ENCODE measurements at regions not wholly inside any gene's neighbourhood (a gene's known extent, or its start where the extent isn't known, plus 50 kb on each side); places are given as distances from the start of the nearest gene placed in this dataset.

DNA sequence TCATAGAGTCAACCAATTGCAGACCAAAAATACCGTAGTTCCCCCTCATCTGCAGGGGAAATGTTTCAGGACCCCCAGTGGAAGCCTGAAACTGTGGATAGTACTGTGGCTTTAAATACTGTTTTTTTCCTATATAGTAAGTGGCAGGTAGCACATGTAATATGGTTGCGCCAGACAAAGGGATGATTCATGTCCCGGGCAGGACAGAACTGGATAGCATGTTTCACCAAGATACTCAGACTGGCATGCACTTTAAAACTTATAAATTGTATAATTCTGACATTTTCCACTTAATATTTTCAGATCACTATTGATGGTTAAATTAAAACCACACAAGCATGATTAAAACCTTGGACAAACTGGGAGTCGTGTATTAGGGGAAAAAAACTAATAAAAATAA, 276.3 kb upstream of the AGA start:
- Histone ChIP-seq H3K9me3 (no peaks in the 10 kb centered on the region), H3K27me3 (no peaks in the 10 kb centered on the region), H3K4me1 (no peaks in the 10 kb centered on the region), H3K4me3 (no peak overlapping the region), H3K27ac (no peak overlapping the region), H3K36me3 (no peaks in the 10 kb centered on the region)
- TF ChIP-seq, protein P1, sequence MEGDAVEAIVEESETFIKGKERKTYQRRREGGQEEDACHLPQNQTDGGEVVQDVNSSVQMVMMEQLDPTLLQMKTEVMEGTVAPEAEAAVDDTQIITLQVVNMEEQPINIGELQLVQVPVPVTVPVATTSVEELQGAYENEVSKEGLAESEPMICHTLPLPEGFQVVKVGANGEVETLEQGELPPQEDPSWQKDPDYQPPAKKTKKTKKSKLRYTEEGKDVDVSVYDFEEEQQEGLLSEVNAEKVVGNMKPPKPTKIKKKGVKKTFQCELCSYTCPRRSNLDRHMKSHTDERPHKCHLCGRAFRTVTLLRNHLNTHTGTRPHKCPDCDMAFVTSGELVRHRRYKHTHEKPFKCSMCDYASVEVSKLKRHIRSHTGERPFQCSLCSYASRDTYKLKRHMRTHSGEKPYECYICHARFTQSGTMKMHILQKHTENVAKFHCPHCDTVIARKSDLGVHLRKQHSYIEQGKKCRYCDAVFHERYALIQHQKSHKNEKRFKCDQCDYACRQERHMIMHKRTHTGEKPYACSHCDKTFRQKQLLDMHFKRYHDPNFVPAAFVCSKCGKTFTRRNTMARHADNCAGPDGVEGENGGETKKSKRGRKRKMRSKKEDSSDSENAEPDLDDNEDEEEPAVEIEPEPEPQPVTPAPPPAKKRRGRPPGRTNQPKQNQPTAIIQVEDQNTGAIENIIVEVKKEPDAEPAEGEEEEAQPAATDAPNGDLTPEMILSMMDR (IDR thresholded peaks at IDR 0.05), result no peak
- TF ChIP-seq POLR2A (IDR thresholded peaks at IDR 0.05) (no peak), POLR2AphosphoS5 (IDR thresholded peaks at IDR 0.05; ENCODE audit: insufficient read depth in 1 of 2, low read depth in 1 of 2) (no peak)
- intact Hi-C loops (cut with DNase I), result no loop called here
- DNase-seq (ENCODE audit: extremely low spot score in 2 of 2), result no peak

DNA sequence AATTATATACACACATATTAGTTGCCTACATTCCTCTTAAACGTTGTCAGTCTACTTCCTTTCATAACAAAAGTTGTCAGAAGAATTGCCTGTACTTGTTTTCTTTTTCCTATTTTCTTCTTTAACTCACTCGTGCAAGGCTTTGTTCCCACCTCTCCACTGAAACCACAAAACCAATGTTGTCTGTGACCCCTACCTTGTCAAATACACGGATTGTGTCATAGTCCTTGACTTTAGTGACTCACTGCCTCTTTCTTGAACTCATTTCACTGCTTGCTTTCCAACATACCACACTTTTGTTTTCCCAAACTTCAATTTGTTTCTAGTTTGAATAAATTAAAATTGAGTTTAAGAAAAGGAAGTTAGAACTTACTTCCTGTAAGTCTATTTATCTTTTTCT, 283.9 kb upstream of the AGA start:
- Histone ChIP-seq H3K27ac (no peak overlapping the region), H3K36me3 (no peaks in the 10 kb centered on the region), H3K27me3 (no peaks in the 10 kb centered on the region), H3K4me3 (no peak overlapping the region), H3K4me1 (no peaks in the 10 kb centered on the region), H3K9me3 (no peaks in the 10 kb centered on the region)
- intact Hi-C loops (cut with DNase I), result no loop called here
- no peak for DNase-seq (ENCODE audit: extremely low spot score in 2 of 2)
- TF ChIP-seq POLR2A (IDR thresholded peaks at IDR 0.05) (no peak), POLR2AphosphoS5 (IDR thresholded peaks at IDR 0.05; ENCODE audit: insufficient read depth in 1 of 2, low read depth in 1 of 2) (no peak)
- TF ChIP-seq, protein P1 (IDR thresholded peaks at IDR 0.05), result no peak

DNA sequence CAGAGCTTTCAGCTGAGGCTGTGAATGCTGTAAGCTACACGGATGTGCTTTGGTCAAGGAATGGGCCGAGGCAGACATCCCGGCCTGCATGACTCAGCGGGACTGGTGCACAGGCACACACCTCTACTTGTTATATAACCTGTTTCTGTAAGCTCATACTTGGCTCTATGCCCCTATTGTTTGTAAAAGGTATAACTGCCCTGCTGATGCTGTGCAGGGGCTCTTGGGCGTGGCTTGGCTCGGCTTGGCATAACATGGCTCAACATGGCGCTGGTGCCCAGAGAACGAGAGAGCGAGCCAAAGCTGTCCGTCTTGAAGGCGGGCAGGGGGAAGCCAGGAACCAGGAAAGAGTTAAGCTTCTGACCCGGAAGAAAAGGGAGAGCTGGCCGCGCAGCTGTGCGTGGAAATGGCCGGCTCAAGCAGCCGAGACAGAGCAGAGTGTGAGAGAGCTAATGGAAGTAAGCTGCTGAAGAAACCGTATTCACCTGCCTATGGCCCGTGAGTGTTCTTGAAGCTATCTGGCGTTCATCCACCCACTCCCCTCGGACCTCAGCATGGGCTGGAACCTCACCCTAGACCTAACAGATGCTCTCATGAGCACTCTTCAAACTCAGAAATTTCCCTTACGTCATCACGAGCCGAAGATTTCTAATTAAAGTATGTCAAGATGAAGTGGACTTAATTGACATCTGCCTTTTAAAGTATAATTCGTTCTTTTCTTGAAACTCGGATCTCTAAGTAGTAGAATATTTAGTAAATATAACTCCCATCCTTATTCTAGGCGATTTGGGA, 286.3 kb upstream of the AGA start:
- H3K9me3 ChIP-seq, result no peaks in the 10 kb centered on the region
- no peaks in the 10 kb centered on the region for H3K4me1 ChIP-seq
- no peak for DNase-seq (ENCODE audit: extremely low spot score in 2 of 2)
- no peak overlapping the region for H3K4me3 ChIP-seq
- no peak overlapping the region for H3K27ac ChIP-seq
- H3K27me3 ChIP-seq, result no peaks in the 10 kb centered on the region
- TF ChIP-seq POLR2AphosphoS5 (IDR thresholded peaks at IDR 0.05; ENCODE audit: insufficient read depth in 1 of 2, low read depth in 1 of 2) (no peak), POLR2A (IDR thresholded peaks at IDR 0.05) (no peak)
- TF ChIP-seq, protein P1 (IDR thresholded peaks at IDR 0.05), result no peak
- no peaks in the 10 kb centered on the region for H3K36me3 ChIP-seq
- intact Hi-C loops (cut with DNase I), result no loop called here

DNA sequence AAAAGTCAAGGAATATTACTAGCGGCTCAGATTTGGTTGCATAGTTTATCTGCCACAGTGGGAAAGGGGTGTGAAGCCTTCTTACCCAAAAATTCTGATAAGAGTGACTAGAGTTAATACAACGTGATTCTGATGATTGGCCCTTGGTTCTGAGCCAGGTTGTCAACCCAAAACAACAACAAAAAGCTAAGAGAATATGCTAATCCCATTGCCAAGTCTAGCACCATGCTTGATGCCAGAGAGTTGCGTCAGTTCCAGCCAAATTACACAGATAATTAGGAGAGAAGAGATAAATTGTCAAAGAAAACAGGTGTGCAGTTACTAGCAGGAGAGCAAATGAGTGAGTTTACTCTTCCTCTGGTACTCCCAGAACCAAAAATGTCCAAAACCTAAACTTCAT, 287.4 kb upstream of the AGA start:
- intact Hi-C loops (cut with DNase I), result no loop called here
- Histone ChIP-seq H3K4me3 (no peak overlapping the region), H3K27ac (no peak overlapping the region), H3K9me3 (no peaks in the 10 kb centered on the region), H3K4me1 (no peaks in the 10 kb centered on the region), H3K27me3 (no peaks in the 10 kb centered on the region), H3K36me3 (no peaks in the 10 kb centered on the region)
- no peak for DNase-seq (ENCODE audit: extremely low spot score in 2 of 2)
- TF ChIP-seq, protein P1 (IDR thresholded peaks at IDR 0.05), result no peak
- no peak for TF ChIP-seq POLR2AphosphoS5 (IDR thresholded peaks at IDR 0.05; ENCODE audit: insufficient read depth in 1 of 2, low read depth in 1 of 2)
- TF ChIP-seq POLR2A (IDR thresholded peaks at IDR 0.05), result no peak

DNA sequence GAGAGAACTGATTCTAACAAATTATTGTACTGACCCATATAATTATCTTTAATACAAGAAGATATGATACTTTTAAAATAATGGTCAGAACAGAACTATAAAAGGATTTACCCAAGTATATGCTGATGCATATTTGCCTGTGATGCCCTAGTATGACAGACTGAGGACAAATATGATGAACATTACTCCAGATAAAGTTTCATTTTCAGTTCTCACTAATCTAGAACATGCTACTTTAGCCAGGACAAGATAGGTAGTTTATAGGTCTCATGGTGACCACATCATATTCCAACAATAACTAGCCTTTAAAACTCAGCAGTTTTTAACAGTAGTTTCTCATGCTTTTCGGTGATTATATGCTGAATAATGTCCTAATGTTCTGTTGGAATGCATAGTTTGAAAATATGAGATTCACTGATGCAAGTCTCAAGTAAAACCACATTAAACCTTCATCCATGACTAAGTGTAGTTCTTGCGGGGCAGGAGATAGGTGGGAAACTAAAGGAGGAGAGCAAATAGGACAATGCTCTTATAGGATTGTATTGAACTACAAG, 295.2 kb upstream of the AGA start:
- no peaks in the 10 kb centered on the region for H3K36me3 ChIP-seq
- H3K9me3 ChIP-seq, result no peaks in the 10 kb centered on the region
- no peak overlapping the region for H3K4me3 ChIP-seq
- TF ChIP-seq, protein P1 (IDR thresholded peaks at IDR 0.05), result no peak
- TF ChIP-seq POLR2A (IDR thresholded peaks at IDR 0.05) (no peak), POLR2AphosphoS5 (IDR thresholded peaks at IDR 0.05; ENCODE audit: insufficient read depth in 1 of 2, low read depth in 1 of 2) (no peak)
- no peaks in the 10 kb centered on the region for H3K4me1 ChIP-seq
- intact Hi-C loops (cut with DNase I), result no loop called here
- DNase-seq (ENCODE audit: extremely low spot score in 2 of 2), result no peak
- no peaks in the 10 kb centered on the region for H3K27me3 ChIP-seq
- no peak overlapping the region for H3K27ac ChIP-seq

All from vagina (tissue), 2 donors.